Endothelial cell of umbilical vein (primary cell): ENCODE measurements at regions not wholly inside any gene's neighbourhood (a gene's known extent, or its start where the extent isn't known, plus 50 kb on each side); places are given as distances from the start of the nearest gene placed in this dataset.

Experiments used
- BruUV-seq: library from RNA; stranded (reverse); fragments of 400-500 nt; replicated peaks from 2 replicates; lab custom pipeline; 2021; lab: Mats Ljungman, UMichigan
- CTCF ChIA-PET: fragments of 300-600, 350-600 bp; sonication (Branson Sonifier 250); formaldehyde crosslinking; loops from one replicate; lab custom pipeline; 2021; ENCODE audit warnings: antibody characterized with exemption, inconsistent platforms; lab: Charles Lee
- POLR2A ChIA-PET: fragments of 300-600, 350-600 bp; sonication (Branson Sonifier 250); formaldehyde crosslinking; loops from one replicate; lab custom pipeline; 2021; ENCODE audit warnings: antibody characterized with exemption, inconsistent platforms; lab: Charles Lee
- DNase-seq: peaks from one replicate; pipeline ENCODE4 v3.0.0-alpha.2; 2011; ENCODE audit warnings: low read depth, low spot score
- FAIRE-seq: peaks from 2 replicates; lab custom pipeline; 2011; peaks lifted over from hg19 to GRCh38; lab: Jason Lieb, UNC
- H2AFZ ChIP-seq: 2 replicates; pipeline ENCODE4 v1.6.0; 2012; ENCODE audit warnings: low read depth, low read length, control low read depth, inconsistent platforms
- H3K27ac ChIP-seq: 2 replicates; pipeline ENCODE4 v1.5.1; 2011; ENCODE audit warnings: low read depth, mild to moderate bottlenecking, control low read depth, low read length, moderate library complexity; ENCODE audit not compliant: insufficient read depth
- H3K27me3 ChIP-seq, 2 experiments: 2 replicates each; pipeline versions ENCODE4 v1.6.0 to v1.6.1; 2011; ENCODE audit warnings: low read length in 2 of 2, mixed read lengths in 1 of 2; ENCODE audit not compliant: control insufficient read depth in 2 of 2, insufficient read depth in 2 of 2
- H3K36me3 ChIP-seq, 2 experiments: 2 replicates in 1 of 2; 3 replicates in 1 of 2; pipeline ENCODE4 v1.5.1; 2011; ENCODE audit warnings: low read length in 2 of 2, mild to moderate bottlenecking in 1 of 2, moderate library complexity in 1 of 2; ENCODE audit not compliant: control insufficient read depth in 2 of 2, insufficient read depth in 2 of 2; ENCODE audit errors: extremely low read depth in 1 of 2
- H3K4me1 ChIP-seq: 3 replicates; pipeline ENCODE4 v1.5.1; 2011; ENCODE audit warnings: mild to moderate bottlenecking, low read length; ENCODE audit not compliant: control insufficient read depth, insufficient read depth; ENCODE audit errors: extremely low read depth
- H3K4me2 ChIP-seq: 2 replicates; pipeline ENCODE4 v1.6.1; 2011; ENCODE audit warnings: low read length, control low read depth, mixed read lengths; ENCODE audit not compliant: insufficient read depth
- H3K4me3 ChIP-seq, 3 experiments: fragments of 200-600 bp in 1 of 3; sonication (generic), shearing (Covaris generic) in 1 of 3; replicated peaks in 1 of 3; 2 replicates each; pipeline ENCODE4 v1.5.1; 2011 to 2016; ENCODE audit warnings: control low read depth in 3 of 3, low read length in 3 of 3, mild to moderate bottlenecking in 2 of 3, inconsistent platforms in 1 of 3, low read depth in 1 of 3, moderate library complexity in 1 of 3; ENCODE audit not compliant: insufficient read depth in 1 of 3
- H3K79me2 ChIP-seq: 2 replicates; pipeline ENCODE4 v1.6.0; 2012; ENCODE audit warnings: low read length, inconsistent platforms; ENCODE audit not compliant: control insufficient read depth, insufficient read depth
- H3K9ac ChIP-seq: replicated peaks from 2 replicates; pipeline ENCODE3; 2011; ENCODE audit warnings: low read length, control low read depth; ENCODE audit not compliant: insufficient read depth; ENCODE audit errors: extremely low read depth
- H3K9me1 ChIP-seq: replicated peaks from 3 replicates; pipeline ENCODE4 v1.6.0; 2011; ENCODE audit warnings: mild to moderate bottlenecking, low read length; ENCODE audit not compliant: control insufficient read depth, insufficient read depth; ENCODE audit errors: extremely low read depth
- H3K9me3 ChIP-seq: replicated peaks from 2 replicates; pipeline ENCODE4 v1.5.1; 2012; ENCODE audit warnings: low read length, inconsistent platforms; ENCODE audit not compliant: control insufficient read depth, insufficient read depth
- H4K20me1 ChIP-seq: replicated peaks from 2 replicates; pipeline ENCODE3; 2011; ENCODE audit warnings: mild to moderate bottlenecking, low read length; ENCODE audit not compliant: control insufficient read depth, insufficient read depth; ENCODE audit errors: extremely low read depth
- CTCF ChIP-seq, 2 donors: IDR thresholded peaks; 1 replicate in 1 of 2; 2 replicates in 1 of 2; pipeline ENCODE4 v1.5.1; 2011; ENCODE audit warnings: low read length in 2 of 2, mild to moderate bottlenecking in 2 of 2, moderate library complexity in 2 of 2, control low read depth in 1 of 2, inconsistent platforms in 1 of 2, low read depth in 1 of 2; ENCODE audit not compliant: insufficient read depth in 1 of 2; ENCODE audit errors: extremely low read depth in 1 of 2
- EZH2 ChIP-seq: IDR thresholded peaks from 2 replicates; pipeline ENCODE4 v1.6.1; 2012; ENCODE audit warnings: borderline replicate concordance, low read depth, mild to moderate bottlenecking, moderate library complexity, low read length, inconsistent platforms; ENCODE audit not compliant: severe bottlenecking
- FOS ChIP-seq: IDR thresholded peaks from 2 replicates; pipeline ENCODE4 v1.6.1; 2011; ENCODE audit warnings: mild to moderate bottlenecking, low read length, moderate library complexity, borderline replicate concordance; ENCODE audit not compliant: insufficient read depth
- GATA2 ChIP-seq: IDR thresholded peaks from 2 replicates; pipeline ENCODE4 v1.7.0; 2011; ENCODE audit warnings: low read depth, mild to moderate bottlenecking, moderate library complexity, mixed read lengths, low read length; ENCODE audit not compliant: insufficient read length, insufficient read depth
- JUN ChIP-seq: IDR thresholded peaks from 2 replicates; pipeline ENCODE4 v1.6.1; 2011; ENCODE audit warnings: borderline replicate concordance, low read depth; ENCODE audit not compliant: insufficient read length, insufficient read depth
- MAX ChIP-seq: IDR thresholded peaks from 2 replicates; pipeline ENCODE4 v1.6.1; 2011; ENCODE audit not compliant: insufficient read depth, insufficient read length
- MYC ChIP-seq: IDR thresholded peaks from one replicate; pipeline ENCODE4 v1.6.1; 2011; ENCODE audit warnings: mild to moderate bottlenecking, low read depth, low read length
- POLR2A ChIP-seq: IDR thresholded peaks from 2 replicates; pipeline ENCODE4 v1.6.1; 2012; ENCODE audit warnings: low read depth, mild to moderate bottlenecking, control low read depth, low read length
- POLR2AphosphoS5 ChIP-seq: IDR thresholded peaks from 2 replicates; pipeline ENCODE4 v1.6.1; 2012; ENCODE audit warnings: low read depth, mild to moderate bottlenecking, control low read depth, low read length, moderate library complexity; ENCODE audit not compliant: insufficient read depth
- dilution Hi-C: fragments of 300-500 bp; cut with MboI; formaldehyde crosslinking; loops from one replicate; pipeline ENCODE4 v1.15.0; 2019; ENCODE audit warnings: low sequenced_read_pairs; ENCODE audit not compliant: extremely low pct_ligation_motif_present
- intact Hi-C: fragments of 100-400 bp; cut with micrococcal nuclease; formaldehyde crosslinking; loops from one replicate; pipeline ENCODE4 v1.10.0; 2022

GRCh38 chr4:23068756-23069155, 376.0 kb downstream of the GBA3 start:
- TF ChIP-seq JUN (no peak), EZH2 (no peak), MAX (no peak), MYC (no peak), POLR2AphosphoS5 (no peak), CTCF (IDR thresholded peaks at IDR 0.05; ENCODE audit: extremely low read depth in 1 of 2, insufficient read depth in 1 of 2, low read depth in 1 of 2, low read length in 2 of 2) (no peak), GATA2 (no peak), POLR2A (no peak), FOS (no peak)
- Histone ChIP-seq H3K9me3 (peaks cover 2% of the 10 kb centered on the region), H3K4me1 (no peaks in the 10 kb centered on the region), H3K27me3 (no peaks in the 10 kb centered on the region), H3K9me1 (no peaks in the 10 kb centered on the region), H3K9ac (no peak overlapping the region), H3K4me3 (no peak overlapping the region), H3K27ac (no peak overlapping the region), H3K79me2 (no peaks in the 10 kb centered on the region), H3K36me3 (no peaks in the 10 kb centered on the region), H2AFZ (no peak overlapping the region), H4K20me1 (no peaks in the 10 kb centered on the region), H3K4me2 (no peak overlapping the region)
- intact Hi-C loops (no loop called here), dilution Hi-C loops (no loop called here)
- DNase-seq (no peak), FAIRE-seq (no peak)
- CTCF ChIA-PET = no interaction called here
- no TSS peak for BruUV-seq
- POLR2A ChIA-PET = no interaction called here
